ENCODE measurements at regions not wholly inside any gene's neighbourhood (a gene's known extent, or its start where the extent isn't known, plus 50 kb on each side); places are given as distances from the start of the nearest gene placed in this dataset.

DNA sequence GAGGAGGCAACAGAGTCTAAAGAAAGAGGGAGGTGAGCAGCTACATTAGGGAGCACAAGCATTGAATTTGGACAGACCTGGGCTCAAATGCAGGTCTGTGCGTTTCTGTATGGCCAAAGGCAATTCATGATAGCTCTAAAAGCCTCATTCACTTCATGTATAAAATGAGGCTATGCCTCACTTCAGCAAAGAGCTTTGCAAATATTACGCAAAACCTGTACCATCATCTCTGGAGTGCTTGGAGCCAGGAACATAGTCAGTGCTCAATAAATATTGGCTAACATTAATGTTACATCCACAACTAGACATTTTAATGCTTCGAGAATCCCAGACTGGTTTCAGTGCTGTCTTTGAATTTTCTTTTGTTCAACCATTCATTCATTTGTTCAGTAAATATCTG is 254.7 kb upstream of the CDH11 start:
- no peaks in the 10 kb centered on the region for H3K27me3 Mint-ChIP-seq (ENCODE audit: low read depth)
- H3K27ac Mint-ChIP-seq, result no peak overlapping the region; the same call in 1 of the 2 replicates
- ATAC-seq (no peak), DNase-seq (ENCODE audit: low spot score) (no peak)
- TF ChIP-seq ZNF232 (CRISPR knock-in tag; IDR thresholded peaks at IDR 0.05) (no peak), USF2 (CRISPR knock-in tag; IDR thresholded peaks at IDR 0.05) (no peak)
- H3K36me3 Mint-ChIP-seq, result no peaks in the 10 kb centered on the region
- peaks cover 16% of the 10 kb centered on the region for H3K4me1 Mint-ChIP-seq
- POLR2A ChIA-PET, result no interaction called here
- CTCF ChIA-PET, result no interaction called here
- H3K4me3 Mint-ChIP-seq, result no peak overlapping the region
- H3K9me3 Mint-ChIP-seq, result no peaks in the 10 kb centered on the region

GRCh38 chr16:65375651-65376050 is 253.8 kb upstream of the CDH11 start:
- no peaks in the 10 kb centered on the region for H3K9me3 Mint-ChIP-seq
- H3K4me3 Mint-ChIP-seq, result no peak overlapping the region
- ATAC-seq (no peak), DNase-seq (ENCODE audit: low spot score) (no peak)
- peaks cover 16% of the 10 kb centered on the region for H3K4me1 Mint-ChIP-seq
- H3K27me3 Mint-ChIP-seq (ENCODE audit: low read depth), result no peaks in the 10 kb centered on the region
- ChIA-PET POLR2A (no interaction called here), CTCF (no interaction called here)
- H3K27ac Mint-ChIP-seq, result no peak overlapping the region
- H3K36me3 Mint-ChIP-seq, result no peaks in the 10 kb centered on the region
- TF ChIP-seq MXD4 (CRISPR knock-in tag; IDR thresholded peaks at IDR 0.05; ENCODE audit: borderline replicate concordance) (no peak), ZNF416 (CRISPR knock-in tag; IDR thresholded peaks at IDR 0.05) (no peak), GTF2I (CRISPR knock-in tag; conservative IDR thresholded peaks at IDR 0.05) (no peak), ZBTB21 (CRISPR knock-in tag; IDR thresholded peaks at IDR 0.05; ENCODE audit: borderline replicate concordance) (no peak), ZNF138 (CRISPR knock-in tag; conservative IDR thresholded peaks at IDR 0.05) (no peak), GRHL2 (CRISPR knock-in tag; IDR thresholded peaks at IDR 0.05; ENCODE audit: insufficient replicate concordance, severe bottlenecking) (no peak), CTCF (IDR thresholded peaks at IDR 0.05) (no peak), ZNF121 (CRISPR knock-in tag; IDR thresholded peaks at IDR 0.05) (no peak)

DNA sequence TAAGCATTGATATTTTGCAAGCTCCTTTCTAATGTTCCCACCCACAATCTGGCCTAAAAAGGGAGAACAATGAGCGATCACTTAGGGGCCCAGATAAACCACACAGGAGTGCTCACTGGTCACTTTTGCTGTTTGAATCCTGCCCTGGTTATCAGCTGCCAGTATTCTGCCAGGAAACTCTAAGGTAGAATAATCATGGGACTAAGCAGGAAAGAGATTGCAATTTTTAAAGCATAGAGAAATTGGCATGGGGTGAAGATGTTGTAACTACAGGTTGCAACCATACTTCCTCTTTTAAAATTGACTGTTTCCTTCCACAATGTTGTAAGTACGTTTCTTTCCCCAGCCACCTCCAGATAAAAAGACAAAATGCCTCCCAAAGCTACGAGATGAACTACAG is 251.2 kb upstream of the CDH11 start:
- peaks cover 7% of the 10 kb centered on the region for H3K9me3 Mint-ChIP-seq
- TF ChIP-seq TP53 (CRISPR knock-in tag; IDR thresholded peaks at IDR 0.05), result no peak
- no peak for TF ChIP-seq ZBTB21 (CRISPR knock-in tag; IDR thresholded peaks at IDR 0.05; ENCODE audit: borderline replicate concordance)
- no peak for TF ChIP-seq ATF3 (CRISPR knock-in tag; conservative IDR thresholded peaks at IDR 0.05)
- TF ChIP-seq, protein P1, sequence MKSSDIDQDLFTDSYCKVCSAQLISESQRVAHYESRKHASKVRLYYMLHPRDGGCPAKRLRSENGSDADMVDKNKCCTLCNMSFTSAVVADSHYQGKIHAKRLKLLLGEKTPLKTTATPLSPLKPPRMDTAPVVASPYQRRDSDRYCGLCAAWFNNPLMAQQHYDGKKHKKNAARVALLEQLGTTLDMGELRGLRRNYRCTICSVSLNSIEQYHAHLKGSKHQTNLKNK (CRISPR knock-in tag; IDR thresholded peaks at IDR 0.05), result no peak
- TF ChIP-seq NR2C2 (CRISPR knock-in tag; IDR thresholded peaks at IDR 0.05), result no peak
- no peak for TF ChIP-seq SP1 (CRISPR knock-in tag; conservative IDR thresholded peaks at IDR 0.05)
- no peak for TF ChIP-seq RELA (CRISPR knock-in tag; IDR thresholded peaks at IDR 0.05; ENCODE audit: borderline replicate concordance)
- TF ChIP-seq, protein P2, sequence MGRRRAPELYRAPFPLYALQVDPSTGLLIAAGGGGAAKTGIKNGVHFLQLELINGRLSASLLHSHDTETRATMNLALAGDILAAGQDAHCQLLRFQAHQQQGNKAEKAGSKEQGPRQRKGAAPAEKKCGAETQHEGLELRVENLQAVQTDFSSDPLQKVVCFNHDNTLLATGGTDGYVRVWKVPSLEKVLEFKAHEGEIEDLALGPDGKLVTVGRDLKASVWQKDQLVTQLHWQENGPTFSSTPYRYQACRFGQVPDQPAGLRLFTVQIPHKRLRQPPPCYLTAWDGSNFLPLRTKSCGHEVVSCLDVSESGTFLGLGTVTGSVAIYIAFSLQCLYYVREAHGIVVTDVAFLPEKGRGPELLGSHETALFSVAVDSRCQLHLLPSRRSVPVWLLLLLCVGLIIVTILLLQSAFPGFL (CRISPR knock-in tag; IDR thresholded peaks at IDR 0.05; ENCODE audit: borderline replicate concordance), result no peak
- ChIA-PET POLR2A (no interaction called here), CTCF (no interaction called here)
- no peak overlapping the region for H3K4me3 Mint-ChIP-seq
- no peak for ATAC-seq
- DNase-seq (ENCODE audit: low spot score), result no peak
- H3K27ac Mint-ChIP-seq, result no peak overlapping the region
- H3K27me3 Mint-ChIP-seq (ENCODE audit: low read depth), result no peaks in the 10 kb centered on the region; the same call in 1 of the 2 replicates
- peaks cover 16% of the 10 kb centered on the region for H3K4me1 Mint-ChIP-seq
- peaks cover 7% of the 10 kb centered on the region for H3K36me3 Mint-ChIP-seq

Data from WTC11 (cell line).